CD4-positive, alpha-beta T cell treated with Interleukin-6 for 4 hours (primary cell): ENCODE measurements at regions not wholly inside any gene's neighbourhood (a gene's known extent, or its start where the extent isn't known, plus 50 kb on each side); places are given as distances from the start of the nearest gene placed in this dataset.
"Not testable (repeated sequence)": the region's sequence is repeated elsewhere in the genome, so short reads cannot be mapped to it uniquely, and the experiment has no call there.

Source experiments
- DNase-seq: peaks from one replicate; pipeline ENCODE4 v3.0.0-alpha.2; 2020; ENCODE audit warnings: mixed read lengths

- no peak for DNase-seq
Observed at GRCh38 chr9:28956116-28956880, 1383.0 kb upstream of the C9orf72 start.

GRCh38 chr9:28960602-28961001, 1387.3 kb upstream of the C9orf72 start:
- DNase-seq = no peak

GRCh38 chr9:28961623-28962022, 1388.3 kb upstream of the C9orf72 start:
- DNase-seq = no peak

GRCh38 chr9:28967226-28967625, 1393.9 kb upstream of the C9orf72 start:
- no peak for DNase-seq

- no peak for DNase-seq
Observed at GRCh38 chr9:28970241-28970654, 1397.0 kb upstream of the C9orf72 start.

- DNase-seq = no peak
Observed at GRCh38 chr9:28971881-28972280, 1398.6 kb upstream of the C9orf72 start.

GRCh38 chr9:28976250-28976649, 1403.0 kb upstream of the C9orf72 start:
- DNase-seq = no peak

GRCh38 chr9:28976684-28977083, 1403.4 kb upstream of the C9orf72 start:
- DNase-seq = no peak

- no peak for DNase-seq
Observed at GRCh38 chr9:28981129-28981528, 1407.8 kb upstream of the C9orf72 start.

- no peak for DNase-seq
Observed at GRCh38 chr9:28981711-28982110, 1408.4 kb upstream of the C9orf72 start.

- no peak for DNase-seq
Observed at GRCh38 chr9:28984016-28984415, 1410.7 kb upstream of the C9orf72 start.

GRCh38 chr9:28990009-28990408, 1416.7 kb upstream of the C9orf72 start:
- DNase-seq = not testable (repeated sequence)

GRCh38 chr9:28999057-28999456, 1425.8 kb upstream of the C9orf72 start:
- DNase-seq = no peak

GRCh38 chr9:28999806-29000205, 1426.5 kb upstream of the C9orf72 start:
- DNase-seq = no peak

GRCh38 chr9:29001006-29001405, 1427.7 kb upstream of the C9orf72 start:
- DNase-seq = no peak

- DNase-seq = no peak
Observed at GRCh38 chr9:29004988-29005387, 1431.7 kb upstream of the C9orf72 start.

- DNase-seq = no peak
Observed at GRCh38 chr9:29006628-29007027, 1433.3 kb upstream of the C9orf72 start.

- DNase-seq = no peak
Observed at GRCh38 chr9:29012911-29013310, 1439.6 kb upstream of the C9orf72 start.

- no peak for DNase-seq
Observed at GRCh38 chr9:29021632-29022031, 1448.4 kb upstream of the C9orf72 start.

GRCh38 chr9:29038332-29038731, 1465.1 kb upstream of the C9orf72 start:
- DNase-seq = no peak

GRCh38 chr9:29039258-29039657, 1466.0 kb upstream of the C9orf72 start:
- no peak for DNase-seq

GRCh38 chr9:29043072-29043471, 1469.8 kb upstream of the C9orf72 start:
- DNase-seq = no peak

- no peak for DNase-seq
Observed at GRCh38 chr9:29044959-29045358, 1471.7 kb upstream of the C9orf72 start.

- DNase-seq = no peak
Observed at GRCh38 chr9:29060041-29060440, 1486.8 kb upstream of the C9orf72 start.

- no peak for DNase-seq
Observed at GRCh38 chr9:29062446-29062845, 1489.2 kb upstream of the C9orf72 start.
